GM19099 (cell line): ENCODE measurements at regions not wholly inside any gene's neighbourhood (a gene's known extent, or its start where the extent isn't known, plus 50 kb on each side); places are given as distances from the start of the nearest gene placed in this dataset.

Experiments
- POLR2A ChIP-seq: IDR thresholded peaks from 3 replicates; pipeline ENCODE4 v1.6.1; 2011; ENCODE audit warnings: low read depth; ENCODE audit not compliant: insufficient read length; ENCODE audit errors: extremely low read depth

- no peak for TF ChIP-seq POLR2A
Measured at GRCh38 chr2:8409461-8410260, 272.2 kb upstream of the ID2 start.

- no peak for TF ChIP-seq POLR2A
Measured at GRCh38 chr2:8412082-8412481, 269.8 kb upstream of the ID2 start.

DNA sequence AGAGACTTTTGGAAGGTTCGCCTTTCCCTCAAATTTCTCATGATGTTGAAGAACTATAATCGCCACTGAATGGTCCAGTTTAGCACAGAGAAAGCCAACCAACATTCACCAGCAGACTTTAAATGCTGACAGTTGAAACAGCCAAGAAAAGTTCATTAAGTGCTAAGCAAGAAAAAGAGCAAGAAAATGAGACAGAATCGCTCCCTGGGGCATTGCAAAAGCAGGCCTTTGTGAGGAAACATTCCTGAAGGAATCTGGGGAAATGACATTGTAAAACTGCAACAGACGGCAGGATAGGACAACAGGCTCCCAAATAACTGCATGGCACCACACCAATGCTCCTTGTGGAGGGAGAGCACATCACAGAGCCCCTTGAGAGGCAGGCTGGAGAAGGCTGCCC, 269.3 kb upstream of the ID2 start:
- no peak for TF ChIP-seq POLR2A

DNA sequence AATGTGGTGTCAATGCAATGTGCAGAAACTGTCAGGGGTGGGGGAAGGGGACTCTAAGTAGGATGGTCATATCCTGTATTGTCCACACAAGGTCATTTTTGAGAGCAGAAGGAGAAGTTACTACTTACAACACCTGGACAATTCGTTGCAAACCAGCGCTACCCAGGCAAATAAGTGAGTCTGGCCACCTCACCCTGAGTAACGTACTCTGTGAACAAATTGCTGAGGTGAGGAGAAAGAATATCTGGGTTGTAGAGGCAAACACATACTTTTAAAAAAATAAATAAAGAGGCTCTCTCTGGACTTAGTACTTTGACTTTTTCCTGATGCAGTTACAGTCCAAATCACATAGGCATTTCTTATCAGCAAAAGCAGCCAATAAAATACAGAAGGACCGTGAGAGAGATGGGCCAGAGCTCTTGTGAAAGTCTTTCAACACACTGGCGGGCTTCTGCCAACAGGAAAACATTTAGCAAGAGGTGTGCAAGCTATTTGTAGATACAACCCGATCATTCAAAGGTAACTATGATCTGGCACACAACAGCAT, 268.2 kb upstream of the ID2 start:
- TF ChIP-seq POLR2A: no peak

DNA sequence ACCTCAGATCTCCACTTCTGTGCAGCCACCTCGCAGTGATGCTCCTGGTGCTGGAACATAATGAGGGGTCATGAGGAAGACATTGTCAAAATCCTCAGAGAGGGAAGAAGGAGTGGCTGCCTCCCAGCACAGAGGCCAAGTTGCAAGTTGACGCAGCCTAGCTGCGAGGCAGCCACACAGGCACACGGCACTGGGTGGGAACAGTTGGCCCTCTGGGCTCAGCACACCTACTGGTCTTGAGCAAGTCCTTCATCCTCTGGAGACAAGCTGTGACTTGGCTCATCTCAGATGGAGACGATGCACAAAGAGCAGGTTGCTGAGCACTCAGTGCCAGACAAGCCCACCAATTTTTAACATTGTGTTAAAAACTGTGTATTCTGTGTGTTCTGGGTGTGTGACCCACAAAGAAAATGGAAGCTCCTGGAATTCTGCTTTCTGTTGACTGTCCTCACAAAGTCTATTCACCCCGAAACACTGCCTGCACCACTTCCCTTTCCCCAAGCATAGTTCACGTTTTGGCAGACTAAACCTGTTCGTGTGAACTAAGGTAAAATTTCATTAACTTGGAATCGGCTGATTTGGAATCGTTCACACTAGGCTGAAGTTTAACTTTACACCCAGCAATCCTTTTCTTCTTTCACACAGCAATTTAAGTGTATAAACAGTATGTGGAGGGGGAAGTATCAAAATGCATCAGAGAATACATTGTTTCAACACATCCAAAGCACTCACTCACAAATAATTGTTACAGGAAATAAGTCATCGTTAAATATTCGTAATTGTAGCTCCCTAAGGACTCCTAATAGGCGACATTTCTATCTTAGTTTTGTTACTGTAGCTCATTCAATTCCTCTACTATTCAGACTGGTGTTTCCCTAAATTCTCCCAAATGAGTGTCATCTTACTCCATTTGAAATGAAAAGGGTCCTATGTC, 266.6 kb upstream of the ID2 start:
- no peak for TF ChIP-seq POLR2A

DNA sequence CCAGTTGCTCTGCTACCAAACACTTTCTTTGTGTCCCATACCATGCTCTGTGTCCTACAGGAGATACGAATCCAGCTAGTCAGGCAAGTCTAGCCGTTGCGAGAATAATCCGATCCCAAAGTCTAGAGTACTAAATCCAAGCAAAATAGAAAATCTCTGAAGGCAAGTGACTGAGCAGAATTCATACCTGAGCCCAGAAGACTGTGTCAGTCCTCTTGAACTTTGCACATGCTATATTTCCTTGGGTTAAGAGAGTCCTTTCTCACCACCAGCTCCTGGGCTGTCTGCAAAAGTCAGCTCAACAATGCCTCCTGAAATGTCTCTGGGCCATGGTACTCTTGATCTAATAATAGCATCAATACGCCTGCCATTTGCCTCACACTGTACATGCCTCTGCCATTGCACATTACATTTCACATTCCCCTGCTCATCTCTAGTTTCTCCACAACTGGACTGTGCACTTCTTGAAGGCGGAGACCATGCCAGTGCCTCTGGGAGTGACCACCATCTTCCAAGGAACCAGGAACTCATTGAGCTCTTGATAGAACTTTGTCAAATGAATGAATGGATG, 265.8 kb upstream of the ID2 start:
- TF ChIP-seq POLR2A: no peak

DNA sequence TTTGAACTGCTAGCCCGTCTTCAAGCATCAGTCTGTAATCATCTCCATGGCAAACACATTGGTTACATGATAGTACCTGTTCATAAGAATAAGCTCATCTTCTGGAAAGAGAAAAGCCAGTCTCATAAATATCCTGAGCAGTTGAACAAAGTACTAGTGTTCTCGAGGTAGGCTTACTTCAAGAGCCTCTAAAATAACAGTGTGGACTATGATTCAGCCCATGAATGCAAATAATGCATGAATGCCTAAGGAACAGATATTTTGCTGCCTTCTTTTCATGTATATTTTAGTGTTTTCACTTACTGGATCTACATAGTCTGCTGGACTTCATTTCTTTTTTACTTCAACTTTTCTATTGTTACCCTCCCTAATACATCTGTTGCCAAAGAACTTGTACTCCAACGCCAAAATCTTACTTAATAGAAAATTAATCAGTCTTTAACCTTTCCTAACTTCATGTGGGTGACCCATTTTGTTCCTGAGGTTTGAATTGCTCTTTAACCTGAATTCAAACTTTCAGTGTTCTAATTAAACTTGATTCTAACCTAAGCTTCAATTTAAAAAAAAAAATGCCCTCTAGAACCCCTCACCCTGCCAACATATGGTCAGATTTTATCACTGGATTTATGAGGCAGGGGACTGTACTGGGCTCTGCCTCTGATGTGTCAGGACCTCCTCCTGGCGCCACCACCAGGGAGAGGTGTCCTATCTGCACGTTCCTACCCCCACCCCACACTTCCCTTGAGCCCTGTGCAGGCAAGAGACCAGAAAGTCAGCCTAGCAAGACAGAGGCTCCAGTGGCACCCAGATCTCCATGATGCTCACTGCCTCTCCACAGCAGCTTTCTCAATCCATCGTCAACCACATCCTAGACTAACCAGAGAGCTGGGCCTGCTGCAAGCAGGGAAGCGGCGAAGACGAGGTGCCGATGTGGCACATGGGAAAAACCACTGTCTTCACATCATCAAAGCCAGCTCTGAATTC, 264.7 kb upstream of the ID2 start:
- TF ChIP-seq POLR2A: no peak

- no peak for TF ChIP-seq POLR2A
Measured at GRCh38 chr2:8418721-8419120, 263.1 kb upstream of the ID2 start.

DNA sequence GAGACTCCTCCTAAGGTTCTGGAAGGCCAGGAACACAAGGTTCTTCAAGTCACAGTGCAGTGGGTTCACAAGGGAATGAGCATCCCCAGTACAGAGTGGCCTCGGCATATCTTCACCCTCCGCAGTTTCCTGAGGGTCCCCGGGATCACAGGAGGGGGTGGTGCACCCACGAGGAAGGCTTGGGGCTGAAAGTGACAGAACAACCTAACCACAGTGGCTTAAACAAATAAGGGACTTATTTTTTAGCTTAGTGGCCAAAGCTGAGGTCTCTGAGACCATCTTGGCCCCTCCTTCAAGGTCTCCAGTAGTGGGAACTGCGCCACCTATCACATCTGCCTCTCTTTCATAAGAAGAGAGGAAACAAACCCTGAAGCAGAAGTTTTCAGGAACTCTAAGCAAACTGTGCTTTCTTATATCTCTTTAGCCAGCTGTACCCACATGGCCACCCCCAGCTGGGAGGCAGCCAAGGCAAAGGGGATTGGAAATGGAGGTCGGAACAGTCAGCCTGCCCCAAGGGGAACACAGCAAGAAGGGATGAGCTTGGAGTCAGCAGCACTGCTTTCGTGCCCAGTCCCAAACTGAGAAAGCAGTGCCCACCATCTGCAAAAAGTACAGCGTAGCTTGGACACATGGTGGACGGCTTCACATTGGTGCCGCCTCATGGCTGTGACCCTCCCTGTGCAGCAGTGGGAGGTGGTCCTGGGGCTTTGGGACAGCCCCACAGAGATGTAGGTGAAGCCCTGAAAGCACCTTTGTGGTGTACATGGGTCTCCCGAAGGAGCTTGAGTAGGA, 260.0 kb upstream of the ID2 start:
- TF ChIP-seq POLR2A: no peak

- no peak for TF ChIP-seq POLR2A
Measured at GRCh38 chr2:8422450-8422800, 259.4 kb upstream of the ID2 start.

GRCh38 chr2:8424997-8425900, 256.6 kb upstream of the ID2 start:
- TF ChIP-seq POLR2A: no peak

- no peak for TF ChIP-seq POLR2A
Measured at GRCh38 chr2:8426550-8426949, 255.3 kb upstream of the ID2 start.
